HG03159 (cell line): ENCODE measurements at regions not wholly inside any gene's neighbourhood (a gene's known extent, or its start where the extent isn't known, plus 50 kb on each side); places are given as distances from the start of the nearest gene placed in this dataset.
"Not testable (repeated sequence)": the region's sequence is repeated elsewhere in the genome, so short reads cannot be mapped to it uniquely, and the experiment has no call there.

Source experiments
- ATAC-seq: cut with Tn5 transposase; IDR thresholded peaks from one replicate; pipeline ENCODE4 v1.9.1; 2021; ENCODE audit warnings: mild to moderate bottlenecking, moderate library complexity; ENCODE audit not compliant: unreplicated experiment

DNA sequence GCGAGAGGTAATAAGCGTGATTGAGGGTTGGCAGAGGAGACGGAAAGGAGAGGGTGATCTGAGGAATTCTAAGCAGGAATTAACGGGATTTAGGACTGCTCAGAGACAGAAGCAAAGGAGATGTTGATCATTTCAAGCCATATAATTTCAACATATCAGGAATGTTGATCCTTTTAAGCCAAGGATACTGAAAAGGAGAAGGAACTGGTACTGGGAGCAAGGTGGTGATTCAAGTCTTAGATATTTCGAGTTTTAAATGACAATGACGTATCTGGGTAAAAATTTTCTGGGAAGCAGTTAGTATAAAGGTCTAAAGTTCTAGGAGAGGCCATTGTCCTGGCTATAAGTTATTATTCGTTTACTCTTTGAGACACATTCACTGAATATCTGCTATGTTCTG lies 91.3 kb upstream of the OGFRL1 start:
- no peak for ATAC-seq

DNA sequence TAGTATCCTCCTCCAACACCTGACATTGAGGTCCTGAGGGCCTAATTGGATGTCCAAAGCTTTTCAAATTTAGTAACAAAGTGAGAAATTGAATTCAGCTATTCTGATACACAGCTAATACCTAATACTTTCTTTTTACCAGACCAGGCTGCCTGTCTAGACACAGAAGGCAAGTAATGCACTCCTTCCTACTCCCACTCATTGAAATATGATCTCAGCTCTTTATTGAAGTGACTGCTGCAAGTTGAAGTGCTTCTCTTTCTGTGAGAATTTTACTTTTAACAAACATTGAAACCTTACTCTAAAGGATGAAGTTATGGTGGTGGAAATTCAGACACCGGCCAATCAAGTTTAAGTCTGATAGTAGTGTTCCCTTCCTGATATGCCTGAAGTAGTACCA lies 90.8 kb upstream of the OGFRL1 start:
- no peak for ATAC-seq

DNA sequence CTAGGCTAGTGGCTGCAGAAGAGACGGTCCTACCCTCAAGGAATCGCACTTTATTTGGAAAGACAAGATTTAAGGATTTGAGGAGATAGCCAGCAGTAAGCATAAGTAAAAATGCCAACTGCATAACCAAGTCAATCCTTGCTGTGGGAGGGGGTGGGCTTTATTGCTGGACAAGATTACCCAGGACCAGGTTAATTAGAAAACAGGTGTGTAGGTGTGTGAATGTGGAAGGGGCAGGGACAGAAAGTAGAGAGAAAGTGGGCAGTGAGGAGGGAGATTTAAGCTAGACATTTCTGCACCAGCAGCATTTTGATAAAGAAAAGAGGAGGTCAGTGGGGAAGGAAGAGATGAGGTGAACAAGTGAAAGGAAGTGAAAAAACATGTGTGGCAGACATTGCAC lies 89.7 kb upstream of the OGFRL1 start:
- no peak for ATAC-seq

DNA sequence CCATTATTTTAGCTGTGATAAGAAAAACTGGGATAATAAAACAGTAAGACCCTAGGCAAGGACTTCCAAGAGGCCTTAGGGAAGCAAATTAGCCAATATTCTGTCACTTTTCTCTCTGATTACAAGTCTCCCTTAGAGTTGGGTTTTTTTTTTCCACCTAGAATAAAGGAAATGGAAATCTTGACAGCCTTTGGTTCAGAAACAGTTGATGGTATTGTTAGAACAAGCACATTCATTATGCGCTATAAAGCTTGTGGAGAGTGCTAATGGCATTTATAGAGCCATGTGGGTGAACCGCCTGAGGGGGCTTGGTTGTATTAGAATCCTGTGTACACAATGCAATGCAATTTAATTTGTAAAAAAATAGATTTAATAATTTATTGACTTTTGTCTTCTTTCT lies 88.9 kb upstream of the OGFRL1 start:
- no peak for ATAC-seq

DNA sequence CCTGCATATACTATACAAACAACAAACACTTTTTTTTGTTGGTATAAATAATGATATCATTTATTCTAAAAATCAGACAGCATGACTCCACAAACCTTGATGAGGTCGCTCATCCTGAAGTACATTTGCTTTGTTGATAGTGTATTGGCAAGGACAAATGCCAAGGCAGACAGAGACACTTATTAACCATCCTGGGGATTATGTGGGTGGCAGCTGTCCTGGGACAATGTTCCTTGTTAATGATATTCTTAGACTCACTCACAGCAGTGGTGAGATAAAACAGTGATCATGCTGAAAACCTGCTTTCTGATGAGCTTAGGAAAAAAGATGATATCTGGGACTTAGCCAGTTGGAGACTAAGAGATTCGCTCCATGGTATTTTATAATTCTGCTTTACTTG lies 85.4 kb upstream of the OGFRL1 start:
- no peak for ATAC-seq

DNA sequence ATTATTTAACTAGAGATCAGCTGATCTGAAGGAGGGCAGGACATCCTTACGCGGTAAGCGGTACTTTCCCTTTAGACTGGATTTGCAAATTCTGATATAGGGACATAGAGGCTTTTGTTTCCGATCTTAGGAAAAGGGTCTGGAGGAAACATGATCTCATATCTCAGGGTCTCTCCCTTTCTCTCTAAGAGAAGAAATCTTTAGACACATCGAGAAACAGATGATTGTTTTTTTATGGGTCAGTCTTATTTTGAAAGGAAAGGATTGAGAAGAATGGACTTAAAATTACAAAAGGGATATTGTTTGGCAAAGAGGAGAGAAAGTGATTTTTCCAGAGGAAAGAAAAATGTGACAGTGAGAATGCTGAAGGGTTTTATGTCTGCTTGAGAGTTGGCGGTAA lies 83.9 kb upstream of the OGFRL1 start:
- no peak for ATAC-seq

DNA sequence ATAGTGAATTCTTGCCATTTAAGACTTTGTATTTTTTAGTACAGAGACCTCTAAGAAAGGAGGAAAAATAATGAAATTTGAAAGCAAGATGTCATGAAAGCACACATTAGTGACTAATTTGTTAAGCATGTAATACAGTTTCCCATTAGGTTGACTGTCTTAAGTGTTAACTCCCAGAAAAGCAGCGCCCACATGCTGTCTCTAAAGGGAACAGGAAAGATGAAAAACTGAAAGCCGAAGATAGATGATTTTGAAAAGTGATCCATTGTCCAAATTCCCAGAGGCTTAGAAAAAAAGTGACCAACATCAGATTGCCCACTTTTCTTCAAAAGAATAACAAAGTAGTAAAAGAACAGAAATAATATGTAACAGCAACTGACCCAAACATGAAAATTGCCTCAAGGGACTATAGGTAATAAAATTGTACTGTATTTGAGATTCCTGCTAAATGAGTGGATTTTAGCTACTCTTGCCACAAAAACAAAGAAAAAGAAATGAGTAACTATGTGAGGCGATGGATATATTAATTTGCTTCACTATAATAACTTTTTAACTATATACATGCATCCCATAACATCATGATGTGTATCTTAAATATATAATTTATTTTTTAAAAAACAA lies 83.2 kb upstream of the OGFRL1 start:
- ATAC-seq = no peak

DNA sequence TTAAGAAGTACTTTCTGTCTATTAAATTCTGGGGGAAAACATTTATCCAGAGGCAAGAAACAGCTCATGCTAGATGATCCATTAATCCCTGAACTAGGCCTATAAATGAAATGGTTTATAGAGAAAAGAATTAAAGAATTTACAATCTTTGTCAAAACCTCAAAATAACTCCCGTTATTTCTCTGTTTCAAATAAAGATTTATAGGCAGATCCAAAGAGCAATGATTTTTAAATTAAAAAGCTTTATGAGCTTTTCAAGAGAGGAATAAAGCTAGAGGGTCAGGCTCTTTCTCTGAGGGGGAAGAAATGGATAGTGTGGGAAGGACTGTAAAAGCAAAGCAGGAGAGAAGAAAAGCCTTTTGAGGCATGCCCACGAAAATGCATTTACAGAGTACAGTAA lies 82.5 kb upstream of the OGFRL1 start:
- ATAC-seq = no peak

DNA sequence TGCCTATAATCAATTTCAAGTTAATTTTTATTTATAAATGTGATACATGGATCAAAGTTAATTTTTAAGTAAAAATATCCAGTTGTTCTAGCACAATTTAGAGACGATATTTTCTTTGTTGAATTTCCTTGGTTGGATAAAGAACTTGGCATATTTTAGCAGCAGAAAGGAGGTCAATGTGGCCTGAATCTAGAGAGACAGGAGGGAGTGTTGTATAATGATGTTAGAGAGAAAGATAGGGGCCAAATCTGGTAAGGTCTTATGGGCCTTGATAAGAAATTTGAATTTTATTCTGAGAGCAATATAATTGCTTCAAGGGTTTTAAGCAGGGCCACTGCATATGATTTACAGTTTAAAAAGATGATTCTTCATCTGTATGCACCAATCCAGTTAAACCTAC lies 79.4 kb upstream of the OGFRL1 start:
- no peak for ATAC-seq

DNA sequence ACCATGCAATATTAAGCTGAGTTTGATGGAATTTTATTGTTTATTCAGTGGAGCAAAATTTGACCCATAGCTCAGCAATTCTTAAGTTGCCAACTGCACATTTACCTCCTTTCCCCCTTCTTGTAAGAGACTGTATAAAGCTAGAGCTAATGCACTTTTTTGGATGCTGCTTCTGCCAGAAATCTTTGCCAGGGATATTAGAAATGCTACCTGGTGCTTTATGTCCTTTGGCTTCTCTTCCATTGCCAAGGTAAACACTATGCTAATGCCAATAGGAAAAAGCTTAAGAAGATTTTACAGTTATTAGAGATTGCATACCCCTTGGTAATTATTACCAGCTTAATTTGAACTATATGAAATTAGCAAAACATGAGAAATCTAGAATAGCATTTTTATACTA lies 79.0 kb upstream of the OGFRL1 start:
- no peak for ATAC-seq

DNA sequence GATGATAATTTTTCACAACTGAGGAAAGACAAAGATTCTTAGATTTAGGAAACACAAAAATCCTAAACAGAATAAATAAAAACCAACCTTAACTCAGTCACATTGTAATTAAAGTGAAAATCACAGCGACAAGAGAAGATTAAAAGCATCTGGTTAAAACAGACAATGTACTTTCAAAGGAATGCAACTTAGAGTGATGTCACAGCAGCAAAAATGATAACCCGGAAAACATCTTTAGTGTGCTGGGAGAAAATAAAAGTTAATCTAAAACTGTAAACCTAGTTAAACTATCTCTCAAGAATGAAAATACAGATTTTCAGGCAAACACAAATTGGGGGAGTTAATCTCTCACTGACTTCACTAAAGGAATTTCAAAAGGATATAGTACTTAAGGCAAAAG lies 76.8 kb upstream of the OGFRL1 start:
- no peak for ATAC-seq

DNA sequence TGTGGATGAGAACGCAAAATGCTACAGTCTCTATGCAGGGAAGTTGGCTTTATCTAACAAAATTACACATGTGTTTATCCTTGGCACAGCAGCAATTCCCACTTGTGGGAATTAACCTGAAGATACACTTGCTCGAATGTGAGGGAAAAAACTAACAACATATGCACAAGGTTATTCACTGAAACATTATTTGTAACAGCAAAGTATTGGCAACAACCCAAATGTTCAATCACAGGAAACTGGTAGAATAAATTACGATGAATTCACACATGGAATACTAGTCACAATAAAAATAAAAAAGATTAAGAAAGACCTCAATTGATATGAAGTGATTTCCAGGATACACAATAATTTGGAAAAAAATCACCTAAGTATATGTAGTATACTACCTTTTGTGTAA lies 68.1 kb upstream of the OGFRL1 start:
- no peak for ATAC-seq

DNA sequence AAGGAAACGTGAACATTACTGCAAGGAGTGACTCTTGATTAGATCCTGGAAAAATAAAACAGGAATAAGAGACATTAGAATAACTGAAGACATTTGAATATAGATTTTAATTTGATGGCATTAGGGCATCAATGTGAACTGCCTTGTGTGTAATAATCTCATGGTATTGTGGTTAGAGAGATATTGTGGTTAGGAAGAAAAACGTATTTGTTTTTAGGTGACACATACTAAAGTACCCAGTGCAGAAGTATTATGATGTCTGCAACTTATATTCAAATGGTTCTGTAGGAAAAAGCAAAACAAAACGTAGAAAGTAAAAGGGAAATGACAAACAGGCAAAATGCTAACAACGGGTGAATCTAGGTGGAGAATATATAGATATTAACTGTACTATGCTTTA lies 65.9 kb upstream of the OGFRL1 start:
- no peak for ATAC-seq

DNA sequence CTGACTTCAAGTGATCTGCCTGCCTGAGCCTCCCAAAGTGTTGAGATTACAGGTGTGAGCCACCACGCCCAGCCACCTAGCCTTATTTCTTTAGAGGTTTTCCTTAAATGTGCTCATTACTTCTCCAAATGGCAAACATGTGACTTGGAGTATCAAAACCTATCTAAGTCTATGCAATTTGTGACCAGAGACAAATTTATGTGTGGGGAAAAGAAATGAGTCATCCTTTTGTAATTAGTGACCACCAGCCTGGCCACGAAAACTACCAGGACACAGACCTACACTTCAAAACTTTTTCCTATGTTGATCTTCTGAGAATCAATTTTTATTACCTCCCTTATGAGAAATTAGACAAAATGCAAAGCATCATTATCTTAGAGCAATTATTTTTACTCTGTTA lies 64.6 kb upstream of the OGFRL1 start:
- no peak for ATAC-seq

DNA sequence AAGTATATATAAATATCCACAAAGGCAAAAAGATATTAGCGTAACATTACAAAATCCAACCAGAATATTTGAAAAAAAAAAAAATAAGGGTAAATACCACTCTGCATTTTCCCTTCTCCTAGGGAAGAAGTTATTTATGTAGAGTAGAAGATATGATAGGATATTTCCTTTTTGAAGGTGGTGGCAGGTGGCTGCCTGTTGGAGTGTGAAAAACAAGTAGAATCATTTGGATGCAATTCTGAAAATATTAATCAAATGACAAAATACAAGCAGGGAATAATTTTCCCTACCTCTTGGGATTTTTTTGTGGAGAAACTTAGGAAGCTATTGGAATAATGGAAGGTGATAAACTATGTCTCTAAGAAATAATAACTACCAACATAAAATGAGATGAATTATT lies 62.5 kb upstream of the OGFRL1 start:
- ATAC-seq = no peak

DNA sequence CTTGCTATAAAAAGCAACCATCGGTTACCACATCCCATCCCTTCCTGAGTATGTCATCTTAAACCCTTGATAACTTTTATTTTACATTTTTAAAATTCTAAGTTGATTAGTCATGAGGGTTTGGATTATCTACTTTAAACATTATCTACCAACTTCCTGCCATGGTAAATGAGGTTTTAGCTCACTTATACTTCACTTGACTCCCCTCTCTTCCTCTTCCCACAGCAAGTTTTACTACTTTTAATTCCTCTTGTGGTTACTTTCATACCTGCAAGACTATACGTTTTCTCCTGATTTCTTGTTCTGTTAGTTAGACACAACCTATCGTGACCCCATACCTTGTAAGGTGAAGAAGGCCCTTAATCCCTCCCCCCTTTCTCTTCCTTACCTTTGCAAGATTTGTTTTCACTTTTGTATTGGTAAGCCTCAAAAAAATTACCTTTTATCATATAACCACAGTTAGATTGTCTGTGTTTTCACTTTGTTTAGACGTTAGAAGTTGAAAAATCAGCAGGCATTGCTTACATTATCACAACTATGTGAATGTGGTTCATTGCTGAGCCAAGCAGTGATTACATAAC lies 60.1 kb upstream of the OGFRL1 start:
- no peak for ATAC-seq

DNA sequence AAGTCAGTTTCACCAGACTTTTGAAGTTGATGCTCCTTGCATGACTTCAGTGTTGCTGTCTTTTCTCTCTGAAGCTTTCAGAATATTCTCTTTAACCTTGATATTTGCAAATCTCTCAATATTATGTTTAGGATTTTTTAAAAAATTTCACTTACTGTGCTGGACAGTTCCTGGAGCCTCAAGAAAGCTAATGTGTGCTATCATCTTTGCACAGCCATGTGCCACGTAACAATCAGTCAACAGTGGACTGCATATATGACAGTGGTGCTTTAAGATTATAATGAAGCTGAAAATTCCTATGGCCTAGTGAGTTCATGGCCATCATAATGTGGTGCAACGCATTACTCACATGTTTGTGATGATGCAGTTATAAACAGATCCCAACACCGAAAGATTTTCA lies 59.1 kb upstream of the OGFRL1 start:
- ATAC-seq = no peak

DNA sequence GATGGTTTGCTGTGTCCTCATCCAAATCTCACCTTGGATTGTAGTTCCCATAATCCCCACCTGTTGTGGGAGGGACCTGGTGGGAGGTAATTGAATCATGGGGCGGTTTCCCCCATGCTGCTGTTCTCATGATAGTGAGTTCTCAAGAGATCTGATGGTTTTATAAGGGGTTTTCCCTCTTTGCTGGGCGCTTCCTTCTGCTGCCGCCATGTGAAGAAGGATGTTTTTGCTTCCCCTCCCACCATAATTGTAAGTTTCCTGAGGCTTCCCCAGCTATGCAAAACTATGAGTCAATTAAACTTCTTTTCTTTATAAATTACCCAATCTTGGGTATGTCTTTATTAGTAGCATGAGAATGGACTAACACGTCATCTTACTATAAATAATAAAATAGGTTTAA lies 55.7 kb upstream of the OGFRL1 start:
- not testable (repeated sequence) for ATAC-seq

DNA sequence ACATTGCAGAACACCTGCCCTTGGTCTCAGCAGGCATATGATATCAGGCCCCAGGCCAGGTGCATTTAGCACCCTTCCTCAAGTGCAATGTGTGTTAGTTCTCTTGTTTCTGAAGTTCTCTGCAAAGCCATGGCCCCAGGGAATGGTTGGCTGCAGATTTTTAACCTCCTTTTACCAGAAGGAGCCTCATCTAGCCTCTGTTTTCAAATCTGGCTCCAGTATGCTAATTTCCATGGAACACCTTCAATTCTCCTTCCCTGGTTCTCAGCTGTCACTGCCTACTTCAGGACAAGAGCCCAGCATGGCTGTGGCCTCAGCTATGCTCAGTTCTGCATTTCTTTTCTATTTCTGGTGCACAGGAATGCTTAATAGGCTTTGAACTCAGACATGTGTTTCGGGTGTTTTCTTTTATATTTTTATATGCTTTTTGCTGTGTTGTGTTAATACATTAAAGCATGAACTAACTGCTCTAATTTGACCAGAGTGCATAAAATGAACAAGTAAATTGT lies 51.6 kb upstream of the OGFRL1 start:
- ATAC-seq = no peak

DNA sequence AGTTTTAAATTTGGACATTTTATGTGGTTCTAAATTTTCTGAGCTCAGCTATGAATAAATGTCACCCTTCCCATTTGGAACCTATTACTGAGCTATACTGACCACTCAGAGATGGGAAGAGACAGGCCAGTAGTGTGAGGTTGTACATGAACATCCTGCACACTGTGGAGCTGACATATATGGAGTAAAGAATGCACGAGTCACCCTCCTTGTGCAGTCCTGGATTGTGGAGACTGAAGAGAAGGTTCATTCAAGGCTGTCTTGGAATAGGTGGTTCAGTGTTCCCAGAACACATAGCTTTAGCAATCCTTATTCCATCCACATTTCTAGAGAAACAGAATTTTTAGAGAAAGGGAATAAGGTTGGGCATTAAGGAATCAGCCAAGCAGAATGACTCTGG lies 50.3 kb upstream of the OGFRL1 start:
- ATAC-seq = no peak
